GM12891 (cell line): ENCODE measurements at regions not wholly inside any gene's neighbourhood (a gene's known extent, or its start where the extent isn't known, plus 50 kb on each side); places are given as distances from the start of the nearest gene placed in this dataset.

Experiments
- POLR2A ChIP-seq: IDR thresholded peaks from 2 replicates; pipeline ENCODE4 v1.6.1; 2011; ENCODE audit warnings: low read depth, low read length, control low read depth
- POLR2AphosphoS5 ChIP-seq: IDR thresholded peaks from 2 replicates; pipeline ENCODE4 v1.6.1; 2011; ENCODE audit warnings: low read depth, low read length, control low read depth
- TAF1 ChIP-seq: IDR thresholded peaks from 2 replicates; pipeline ENCODE4 v1.6.1; 2011; ENCODE audit warnings: low read depth, low read length, control low read depth

GRCh38 chr13:78430811-78431210 lies 172.5 kb downstream of the POU4F1 start:
- no peak for TF ChIP-seq POLR2AphosphoS5
- no peak for TF ChIP-seq TAF1
- TF ChIP-seq POLR2A: no peak
